BE2C (cell line): ENCODE measurements at regions not wholly inside any gene's neighbourhood (a gene's known extent, or its start where the extent isn't known, plus 50 kb on each side); places are given as distances from the start of the nearest gene placed in this dataset.

Experiments
- DNase-seq: peaks from one replicate; pipeline ENCODE4 v3.0.0-alpha.2; 2020
- H3K27me3 ChIP-seq: fragments of 250-450 bp; sonication (Bioruptor Pico); 2 replicates; pipeline ENCODE4 v1.5.1; 2020; ENCODE audit warnings: mild to moderate bottlenecking
- H3K36me3 ChIP-seq: fragments of 250-450 bp; sonication (Bioruptor Pico); 2 replicates; pipeline ENCODE4 v1.5.1; 2020; ENCODE audit warnings: mild to moderate bottlenecking
- H3K4me1 ChIP-seq: fragments of 250-450 bp; sonication (Bioruptor Pico); 2 replicates; pipeline ENCODE4 v1.5.1; 2020
- H3K4me3 ChIP-seq: 2 replicates; pipeline ENCODE4 v1.5.1; 2011; ENCODE audit warnings: low read depth, low read length
- H3K9me3 ChIP-seq: fragments of 250-450 bp; sonication (Bioruptor Pico); 2 replicates; pipeline ENCODE4 v1.5.1; 2020
- CTCF ChIP-seq: IDR thresholded peaks from 2 replicates; pipeline ENCODE4 v1.5.1; 2012; ENCODE audit warnings: mild to moderate bottlenecking, low read depth, low read length

GRCh38 chr16:9260666-9261065 is 169.2 kb downstream of the HAPSTR1 start:
- DNase-seq, result peak; percentile 16
- H3K27me3 ChIP-seq, result no peaks in the 10 kb centered on the region

GRCh38 chr16:9261376-9261775 is 169.9 kb downstream of the HAPSTR1 start:
- H3K9me3 ChIP-seq, result no peaks in the 10 kb centered on the region
- no peaks in the 10 kb centered on the region for H3K36me3 ChIP-seq
- DNase-seq, result no peak
- H3K4me3 ChIP-seq, result no peak overlapping the region
- TF ChIP-seq CTCF, result no peak
- no peaks in the 10 kb centered on the region for H3K4me1 ChIP-seq
- no peaks in the 10 kb centered on the region for H3K27me3 ChIP-seq

More at GRCh38 chr16:9260666-9261065, 169.2 kb downstream of the HAPSTR1 start:
- no peaks in the 10 kb centered on the region for H3K36me3 ChIP-seq
- no peak overlapping the region for H3K4me3 ChIP-seq
- TF ChIP-seq CTCF, result no peak
- no peaks in the 10 kb centered on the region for H3K9me3 ChIP-seq
- no peaks in the 10 kb centered on the region for H3K4me1 ChIP-seq

- Histone ChIP-seq H3K4me3 (no peak overlapping the region), H3K36me3 (no peaks in the 10 kb centered on the region), H3K4me1 (no peaks in the 10 kb centered on the region), H3K27me3 (no peaks in the 10 kb centered on the region), H3K9me3 (no peaks in the 10 kb centered on the region)
- no peak for TF ChIP-seq CTCF
- no peak for DNase-seq
These were observed 171.7 kb downstream of the HAPSTR1 start for GRCh38 chr16:9262941-9263715.

GRCh38 chr16:9264067-9264466 is 172.6 kb downstream of the HAPSTR1 start:
- H3K36me3 ChIP-seq, result no peaks in the 10 kb centered on the region
- H3K4me3 ChIP-seq, result no peak overlapping the region
- no peaks in the 10 kb centered on the region for H3K9me3 ChIP-seq
- H3K4me1 ChIP-seq, result no peaks in the 10 kb centered on the region
- no peaks in the 10 kb centered on the region for H3K27me3 ChIP-seq
- DNase-seq, result no peak
- TF ChIP-seq CTCF, result no peak

- no peak for DNase-seq
- no peaks in the 10 kb centered on the region for H3K9me3 ChIP-seq
- TF ChIP-seq CTCF, result no peak
These were observed 177.0 kb downstream of the HAPSTR1 start for GRCh38 chr16:9268446-9268845.

GRCh38 chr16:9270424-9270823 is 179.0 kb downstream of the HAPSTR1 start:
- H3K27me3 ChIP-seq, result no peaks in the 10 kb centered on the region
- no peaks in the 10 kb centered on the region for H3K9me3 ChIP-seq
- H3K4me1 ChIP-seq, result no peaks in the 10 kb centered on the region
- no peak for DNase-seq
- no peak for TF ChIP-seq CTCF
- no peaks in the 10 kb centered on the region for H3K36me3 ChIP-seq
- no peak overlapping the region for H3K4me3 ChIP-seq

More at GRCh38 chr16:9268446-9268845, 177.0 kb downstream of the HAPSTR1 start:
- Histone ChIP-seq H3K36me3 (no peaks in the 10 kb centered on the region), H3K27me3 (no peaks in the 10 kb centered on the region), H3K4me1 (no peaks in the 10 kb centered on the region), H3K4me3 (no peak overlapping the region)
